Calu3 (cell line): ENCODE measurements at regions not wholly inside any gene's neighbourhood (a gene's known extent, or its start where the extent isn't known, plus 50 kb on each side); places are given as distances from the start of the nearest gene placed in this dataset.

Experiments used
- BruUV-seq: library from RNA; stranded (reverse); fragments of 400-500 nt; replicated peaks from 2 replicates; lab custom pipeline; 2021; lab: Mats Ljungman, UMichigan
- CTCF ChIA-PET: fragments of 300-600 bp; sonication (Branson Sonifier 250); formaldehyde crosslinking; loops from one replicate; lab custom pipeline; 2022; ENCODE audit warnings: antibody characterized with exemption; lab: Charles Lee
- DNase-seq: peaks from one replicate; pipeline ENCODE4 v3.0.0; 2022
- H3K27ac Mint-ChIP-seq: one replicate; pipeline ENCODE4 v1.8.0; 2022; ENCODE audit warnings: mixed read lengths; ENCODE audit not compliant: unreplicated experiment
- H3K27me3 Mint-ChIP-seq: one replicate; pipeline ENCODE4 v1.8.0; 2022; ENCODE audit warnings: mixed read lengths; ENCODE audit not compliant: unreplicated experiment
- H3K36me3 Mint-ChIP-seq: one replicate; pipeline ENCODE4 v1.8.0; 2022; ENCODE audit warnings: mild to moderate bottlenecking, moderate library complexity, mixed read lengths; ENCODE audit not compliant: insufficient read depth, unreplicated experiment
- H3K4me1 Mint-ChIP-seq: one replicate; pipeline ENCODE4 v1.8.0; 2022; ENCODE audit warnings: mild to moderate bottlenecking, low read depth, mixed read lengths; ENCODE audit not compliant: unreplicated experiment
- H3K4me3 Mint-ChIP-seq: one replicate; pipeline ENCODE4 v1.8.0; 2022; ENCODE audit warnings: mild to moderate bottlenecking, low read depth, moderate library complexity, mixed read lengths; ENCODE audit not compliant: unreplicated experiment
- H3K9me3 Mint-ChIP-seq: one replicate; pipeline ENCODE4 v1.8.0; 2022; ENCODE audit warnings: low read depth, mixed read lengths; ENCODE audit not compliant: unreplicated experiment
- intact Hi-C: fragments of 100-400 bp; cut with micrococcal nuclease; formaldehyde crosslinking; loops from one replicate; pipeline ENCODE4 v1.10.0; 2022; ENCODE audit not compliant: unreplicated experiment
- TF ChIP-seq, protein P1 (sequence below): fragments of 200-600 bp; IDR thresholded peaks from one replicate; pipeline ENCODE4 v1.8.0; 2022; ENCODE audit warnings: antibody characterized with exemption; ENCODE audit not compliant: unreplicated experiment

DNA sequence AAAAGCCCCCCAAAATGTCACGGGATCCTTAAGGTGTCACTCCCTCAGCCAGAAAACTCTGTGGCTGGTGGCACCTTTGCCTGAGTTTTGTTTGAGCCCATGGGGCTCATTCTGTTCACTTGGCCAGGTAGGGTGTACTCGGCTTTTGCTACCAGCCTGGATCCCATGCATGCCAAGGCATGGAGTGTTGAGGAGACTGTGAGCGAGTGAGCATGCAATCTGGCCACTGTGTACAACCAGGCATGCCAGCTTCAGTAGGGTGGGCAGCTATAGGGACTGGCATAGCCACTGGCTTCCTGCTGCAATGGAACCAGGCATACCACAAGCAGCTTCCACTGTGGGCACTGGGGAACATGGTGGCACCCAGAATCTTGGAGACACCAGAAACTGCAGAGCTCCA is 436.0 kb upstream of the GRM3 start:
- no peak overlapping the region for H3K4me3 Mint-ChIP-seq
- intact Hi-C loops: no loop called here
- no peaks in the 10 kb centered on the region for H3K4me1 Mint-ChIP-seq
- H3K27ac Mint-ChIP-seq: no peak overlapping the region
- no peak for DNase-seq
- TF ChIP-seq, protein P1, sequence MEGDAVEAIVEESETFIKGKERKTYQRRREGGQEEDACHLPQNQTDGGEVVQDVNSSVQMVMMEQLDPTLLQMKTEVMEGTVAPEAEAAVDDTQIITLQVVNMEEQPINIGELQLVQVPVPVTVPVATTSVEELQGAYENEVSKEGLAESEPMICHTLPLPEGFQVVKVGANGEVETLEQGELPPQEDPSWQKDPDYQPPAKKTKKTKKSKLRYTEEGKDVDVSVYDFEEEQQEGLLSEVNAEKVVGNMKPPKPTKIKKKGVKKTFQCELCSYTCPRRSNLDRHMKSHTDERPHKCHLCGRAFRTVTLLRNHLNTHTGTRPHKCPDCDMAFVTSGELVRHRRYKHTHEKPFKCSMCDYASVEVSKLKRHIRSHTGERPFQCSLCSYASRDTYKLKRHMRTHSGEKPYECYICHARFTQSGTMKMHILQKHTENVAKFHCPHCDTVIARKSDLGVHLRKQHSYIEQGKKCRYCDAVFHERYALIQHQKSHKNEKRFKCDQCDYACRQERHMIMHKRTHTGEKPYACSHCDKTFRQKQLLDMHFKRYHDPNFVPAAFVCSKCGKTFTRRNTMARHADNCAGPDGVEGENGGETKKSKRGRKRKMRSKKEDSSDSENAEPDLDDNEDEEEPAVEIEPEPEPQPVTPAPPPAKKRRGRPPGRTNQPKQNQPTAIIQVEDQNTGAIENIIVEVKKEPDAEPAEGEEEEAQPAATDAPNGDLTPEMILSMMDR: no peak
- H3K9me3 Mint-ChIP-seq: no peaks in the 10 kb centered on the region
- CTCF ChIA-PET: no interaction called here
- no peaks in the 10 kb centered on the region for H3K36me3 Mint-ChIP-seq
- BruUV-seq: no TSS peak
- H3K27me3 Mint-ChIP-seq: no peaks in the 10 kb centered on the region

DNA sequence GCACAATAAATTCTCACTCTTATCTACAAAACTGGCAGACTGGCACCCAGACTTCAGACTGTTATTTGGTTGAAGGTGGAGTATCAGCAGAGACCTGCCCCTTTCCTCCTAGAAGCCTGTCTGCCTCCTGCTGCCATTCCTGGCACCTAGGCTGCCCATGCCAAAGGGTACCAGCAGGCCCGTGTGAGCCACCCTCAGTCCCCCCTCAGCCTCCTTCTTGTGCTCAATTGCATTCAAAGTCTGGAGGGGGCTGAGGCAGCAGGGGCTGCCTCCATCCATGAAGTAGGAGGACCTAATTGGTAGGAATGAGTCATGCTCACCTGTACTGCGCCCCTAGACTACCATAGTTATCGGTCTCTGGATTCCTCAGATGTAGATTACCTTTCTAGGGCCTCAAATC is 440.9 kb upstream of the GRM3 start:
- H3K4me1 Mint-ChIP-seq: no peaks in the 10 kb centered on the region
- intact Hi-C loops: no loop called here
- CTCF ChIA-PET: no interaction called here
- H3K9me3 Mint-ChIP-seq: no peaks in the 10 kb centered on the region
- H3K36me3 Mint-ChIP-seq: no peaks in the 10 kb centered on the region
- TF ChIP-seq, protein P1: no peak
- no peak for DNase-seq
- H3K27me3 Mint-ChIP-seq: no peaks in the 10 kb centered on the region
- H3K27ac Mint-ChIP-seq: no peak overlapping the region
- BruUV-seq: no TSS peak
- no peak overlapping the region for H3K4me3 Mint-ChIP-seq

DNA sequence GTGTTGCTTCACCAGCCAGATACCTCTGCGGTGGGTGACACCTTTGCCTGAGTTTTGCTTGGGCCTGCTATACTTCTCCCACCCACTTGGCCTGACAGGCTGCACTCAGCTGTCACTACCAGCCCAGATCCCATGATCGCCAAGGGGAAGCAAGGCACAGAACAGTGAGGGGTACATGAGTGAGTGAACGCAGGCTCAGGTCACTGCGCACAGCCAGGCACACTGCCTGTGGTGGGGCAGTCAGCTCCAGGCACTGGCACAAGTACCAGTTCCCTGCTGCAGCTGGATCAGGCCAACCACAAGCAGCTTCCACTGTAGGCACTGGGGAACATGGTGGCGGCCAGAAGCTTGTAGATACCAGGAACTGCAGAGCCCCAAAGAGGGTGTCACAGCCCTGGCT is 441.9 kb upstream of the GRM3 start:
- no peak for DNase-seq
- CTCF ChIA-PET: no interaction called here
- no peaks in the 10 kb centered on the region for H3K4me1 Mint-ChIP-seq
- TF ChIP-seq, protein P1: no peak
- BruUV-seq: no TSS peak
- H3K27ac Mint-ChIP-seq: no peak overlapping the region
- intact Hi-C loops: no loop called here
- H3K4me3 Mint-ChIP-seq: no peak overlapping the region
- H3K27me3 Mint-ChIP-seq: no peaks in the 10 kb centered on the region
- no peaks in the 10 kb centered on the region for H3K36me3 Mint-ChIP-seq
- H3K9me3 Mint-ChIP-seq: no peaks in the 10 kb centered on the region

DNA sequence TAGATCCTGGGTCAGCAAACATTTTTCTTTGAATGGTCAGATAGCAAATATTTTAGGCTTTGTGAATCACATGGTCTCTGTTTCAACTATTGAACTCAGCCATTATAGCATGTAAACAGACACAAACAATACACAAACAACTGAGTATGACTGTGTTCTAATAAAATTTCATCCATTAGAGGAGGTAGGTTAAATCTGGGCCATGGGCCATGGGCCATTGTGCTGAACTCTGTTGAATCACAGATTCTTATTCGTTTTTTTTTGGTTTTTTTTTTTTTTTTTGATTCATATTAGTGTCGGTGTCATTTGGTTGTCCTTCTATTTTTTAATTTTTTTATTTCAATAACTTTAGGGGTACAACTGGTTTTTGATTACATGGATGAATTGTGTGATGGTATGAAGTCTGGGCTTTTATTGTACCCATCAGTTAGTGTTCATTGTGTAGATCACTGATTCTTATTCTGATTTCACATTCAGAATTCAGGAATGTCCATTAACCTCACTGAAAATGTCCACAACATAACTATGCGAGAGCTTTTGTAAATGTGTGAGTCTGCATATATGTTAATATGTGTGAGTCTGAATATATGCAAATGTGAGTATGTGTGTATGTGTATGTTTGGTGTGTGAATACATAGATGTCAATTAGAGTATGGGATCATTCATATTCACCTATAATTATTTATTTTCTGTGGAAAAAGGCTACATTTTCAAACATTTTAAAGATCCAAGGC is 443.7 kb upstream of the GRM3 start:
- no TSS peak for BruUV-seq
- intact Hi-C loops: no loop called here
- CTCF ChIA-PET: no interaction called here
- Mint-ChIP-seq H3K4me1 (no peaks in the 10 kb centered on the region), H3K4me3 (no peak overlapping the region), H3K27me3 (no peaks in the 10 kb centered on the region), H3K27ac (no peak overlapping the region), H3K36me3 (no peaks in the 10 kb centered on the region), H3K9me3 (no peaks in the 10 kb centered on the region)
- DNase-seq: no peak
- TF ChIP-seq, protein P1: no peak
